ENCODE measurements at regions not wholly inside any gene's neighbourhood (a gene's known extent, or its start where the extent isn't known, plus 50 kb on each side); places are given as distances from the start of the nearest gene placed in this dataset.

DNA sequence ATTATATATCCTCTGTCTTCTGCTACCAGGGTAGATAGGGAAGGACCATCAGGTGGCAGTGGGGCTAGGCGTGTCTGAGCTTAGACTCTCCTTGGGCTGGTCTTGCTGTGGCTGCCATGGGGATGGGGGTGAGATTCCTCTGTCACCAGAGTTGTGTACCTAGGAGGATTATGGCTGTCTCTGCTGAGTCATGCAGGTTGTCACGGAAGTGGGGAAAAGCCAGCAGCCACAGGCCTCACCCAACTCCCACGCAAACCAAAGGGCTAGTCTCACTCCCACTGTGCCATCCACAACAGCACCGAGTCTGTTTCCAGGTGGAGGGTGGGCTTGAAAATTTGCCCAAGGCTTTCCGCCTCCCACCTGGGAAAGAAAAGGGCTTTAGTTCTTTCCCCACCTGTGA, 476.1 kb downstream of the CYLC2 start:
- no peak for TF ChIP-seq POLR2AphosphoS5 (IDR thresholded peaks at IDR 0.05)
- no peak for TF ChIP-seq POLR2A (IDR thresholded peaks at IDR 0.05)
- TF ChIP-seq, protein P1, sequence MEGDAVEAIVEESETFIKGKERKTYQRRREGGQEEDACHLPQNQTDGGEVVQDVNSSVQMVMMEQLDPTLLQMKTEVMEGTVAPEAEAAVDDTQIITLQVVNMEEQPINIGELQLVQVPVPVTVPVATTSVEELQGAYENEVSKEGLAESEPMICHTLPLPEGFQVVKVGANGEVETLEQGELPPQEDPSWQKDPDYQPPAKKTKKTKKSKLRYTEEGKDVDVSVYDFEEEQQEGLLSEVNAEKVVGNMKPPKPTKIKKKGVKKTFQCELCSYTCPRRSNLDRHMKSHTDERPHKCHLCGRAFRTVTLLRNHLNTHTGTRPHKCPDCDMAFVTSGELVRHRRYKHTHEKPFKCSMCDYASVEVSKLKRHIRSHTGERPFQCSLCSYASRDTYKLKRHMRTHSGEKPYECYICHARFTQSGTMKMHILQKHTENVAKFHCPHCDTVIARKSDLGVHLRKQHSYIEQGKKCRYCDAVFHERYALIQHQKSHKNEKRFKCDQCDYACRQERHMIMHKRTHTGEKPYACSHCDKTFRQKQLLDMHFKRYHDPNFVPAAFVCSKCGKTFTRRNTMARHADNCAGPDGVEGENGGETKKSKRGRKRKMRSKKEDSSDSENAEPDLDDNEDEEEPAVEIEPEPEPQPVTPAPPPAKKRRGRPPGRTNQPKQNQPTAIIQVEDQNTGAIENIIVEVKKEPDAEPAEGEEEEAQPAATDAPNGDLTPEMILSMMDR (IDR thresholded peaks at IDR 0.05): no peak
- TF ChIP-seq EP300 (IDR thresholded peaks at IDR 0.05; ENCODE audit: low read depth): no peak

DNA sequence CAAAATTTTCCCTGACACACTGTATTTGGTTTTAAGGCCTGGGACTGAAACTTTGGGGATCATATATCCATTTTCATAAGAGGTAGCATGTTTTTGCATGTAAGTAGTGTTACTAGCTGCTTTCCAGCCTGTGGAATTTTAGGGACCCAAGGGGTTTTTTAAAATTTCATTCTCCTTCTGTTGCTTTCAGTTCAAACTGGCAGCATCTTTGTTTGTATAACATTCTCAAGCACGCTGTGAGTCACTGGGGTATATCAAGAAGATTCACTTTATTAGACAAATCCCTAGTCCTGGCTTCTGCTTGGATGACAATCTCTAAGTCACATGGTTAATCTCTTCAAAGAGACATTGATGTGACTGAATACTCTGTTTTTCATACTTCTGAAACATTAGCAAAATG, 479.0 kb downstream of the CYLC2 start:
- 60 to 64% methylated on average over 1 of the region's 1 CpG for WGBS, 2 donors (ENCODE audit: low coverage in 1 of 2)

More for the DNA sequence above, 476.1 kb downstream of the CYLC2 start:
- H3K36me3 ChIP-seq: no peaks in the 10 kb centered on the region
- no peaks in the 10 kb centered on the region for H3K9me3 ChIP-seq
- intact Hi-C loops (cut with DNase I; ENCODE audit: low total_unique reads) (no loop called here), in situ Hi-C loops (cut with MboI; ENCODE audit: low pct_ligation_motif_present in 1 of 4, low pct_unique_long_range_greater_than_20kb in 1 of 4, low sequenced_read_pairs in 3 of 4) (loop anchor here in 1 of 4 donors (25.0 kb wide), 1 partner anchor 91 kb away; no protein-coding TSS in a partner anchor)
- no peaks in the 10 kb centered on the region for H3K4me1 ChIP-seq
- no peaks in the 10 kb centered on the region for H3K27me3 ChIP-seq
- H3K4me3 ChIP-seq: no peak overlapping the region
- DNase-seq: no peak
- H3K27ac ChIP-seq: no peak overlapping the region
- WGBS, 2 donors (ENCODE audit: low coverage in 1 of 2): 78 to 100% methylated on average over 1 to 5 of the region's 5 CpGs

DNA sequence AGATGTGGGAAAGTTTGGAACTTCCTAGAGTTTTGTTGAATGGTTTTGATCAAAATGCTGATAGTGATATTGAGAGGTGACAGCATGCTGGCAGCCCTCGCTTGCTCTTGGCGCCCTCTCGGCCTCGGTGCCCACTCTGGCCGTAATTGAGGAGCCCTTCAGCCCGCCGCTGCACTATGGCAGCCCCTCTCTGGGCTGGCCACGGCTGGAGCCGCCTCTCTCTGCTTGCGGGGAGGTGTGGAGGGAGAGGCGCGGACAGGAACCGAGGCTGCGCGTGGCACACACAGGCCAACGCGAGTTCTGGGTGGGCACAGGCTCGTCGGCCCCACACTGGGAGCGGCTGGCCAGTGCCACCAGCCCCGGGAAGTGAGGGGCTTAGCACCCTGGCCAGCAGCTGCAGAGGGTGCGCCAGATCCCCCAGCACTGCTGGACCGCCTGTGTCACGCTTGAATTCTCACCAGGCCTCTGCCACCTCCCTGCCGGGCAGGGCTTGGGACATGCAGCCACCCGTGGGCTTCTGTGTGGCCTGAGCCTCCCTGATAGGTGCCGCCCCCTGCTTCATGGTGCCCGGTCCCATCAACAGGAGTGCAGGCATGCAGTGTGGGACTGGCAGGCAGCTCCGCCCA, 488.5 kb downstream of the CYLC2 start:
- Histone ChIP-seq H3K4me3 (no peak overlapping the region), H3K27ac (no peak overlapping the region), H3K27me3 (no peaks in the 10 kb centered on the region), H3K4me1 (no peaks in the 10 kb centered on the region), H3K9me3 (no peaks in the 10 kb centered on the region), H3K36me3 (no peaks in the 10 kb centered on the region)
- TF ChIP-seq, protein P1 (IDR thresholded peaks at IDR 0.05): no peak
- TF ChIP-seq EP300 (IDR thresholded peaks at IDR 0.05; ENCODE audit: low read depth) (no peak), POLR2A (IDR thresholded peaks at IDR 0.05) (no peak), POLR2AphosphoS5 (IDR thresholded peaks at IDR 0.05) (no peak)
- 90% methylated on average over 29 of the region's 29 CpGs; no CpG with 5 or more reads in 1 of the 2 donors for WGBS, 2 donors (ENCODE audit: low coverage in 1 of 2)
- in situ Hi-C loops (cut with MboI; ENCODE audit: low pct_ligation_motif_present in 1 of 4, low pct_unique_long_range_greater_than_20kb in 1 of 4, low sequenced_read_pairs in 3 of 4) (no loop called here), intact Hi-C loops (cut with DNase I; ENCODE audit: low total_unique reads) (no loop called here)
- DNase-seq: no peak

More for the DNA sequence above, 479.0 kb downstream of the CYLC2 start:
- H3K27me3 ChIP-seq: no peaks in the 10 kb centered on the region
- H3K4me1 ChIP-seq: no peaks in the 10 kb centered on the region
- TF ChIP-seq POLR2AphosphoS5 (IDR thresholded peaks at IDR 0.05): no peak
- TF ChIP-seq, protein P1 (IDR thresholded peaks at IDR 0.05): no peak
- no peak for TF ChIP-seq POLR2A (IDR thresholded peaks at IDR 0.05)
- TF ChIP-seq EP300 (IDR thresholded peaks at IDR 0.05; ENCODE audit: low read depth): no peak
- in situ Hi-C loops (cut with MboI; ENCODE audit: low pct_ligation_motif_present in 1 of 4, low pct_unique_long_range_greater_than_20kb in 1 of 4, low sequenced_read_pairs in 3 of 4) (loop anchor here in 1 of 4 donors (25.0 kb wide), 1 partner anchor 88 kb away; no protein-coding TSS in a partner anchor), intact Hi-C loops (cut with DNase I; ENCODE audit: low total_unique reads) (no loop called here)
- H3K27ac ChIP-seq: no peak overlapping the region
- DNase-seq: no peak
- no peak overlapping the region for H3K4me3 ChIP-seq
- no peaks in the 10 kb centered on the region for H3K9me3 ChIP-seq
- no peaks in the 10 kb centered on the region for H3K36me3 ChIP-seq

DNA sequence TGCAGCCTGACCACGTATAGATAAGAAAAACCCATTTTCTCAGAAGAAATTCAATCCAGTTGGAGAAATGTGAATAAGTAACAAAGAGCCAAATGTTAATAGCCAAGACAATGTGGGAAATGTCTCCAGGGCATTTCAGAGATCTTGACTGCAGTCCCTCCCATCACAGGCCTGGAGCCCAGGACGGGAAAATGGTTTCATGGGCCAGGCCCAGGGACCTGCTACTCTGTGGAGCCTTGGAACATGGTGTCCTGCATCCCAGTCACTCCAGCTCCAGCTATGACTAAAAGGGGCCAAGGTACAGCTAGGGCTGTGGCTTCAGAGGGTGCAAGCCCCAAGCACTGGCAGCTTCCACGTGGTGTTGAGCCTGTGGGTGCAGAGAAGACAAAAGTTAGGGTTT, 490.0 kb downstream of the CYLC2 start:
- 40 to 43% methylated on average over 2 to 3 of the region's 3 CpGs for whole genome bisulfite sequencing, 2 donors (ENCODE audit: low coverage in 1 of 2)
- no peaks in the 10 kb centered on the region for H3K4me1 ChIP-seq
- no peak for TF ChIP-seq EP300 (IDR thresholded peaks at IDR 0.05; ENCODE audit: low read depth)
- no peak for TF ChIP-seq POLR2A (IDR thresholded peaks at IDR 0.05)
- no peak for TF ChIP-seq POLR2AphosphoS5 (IDR thresholded peaks at IDR 0.05)
- TF ChIP-seq, protein P1 (IDR thresholded peaks at IDR 0.05): no peak
- H3K27ac ChIP-seq: no peak overlapping the region
- no peaks in the 10 kb centered on the region for H3K36me3 ChIP-seq
- intact Hi-C loops (cut with DNase I; ENCODE audit: low total_unique reads): no loop called here
- H3K27me3 ChIP-seq: no peaks in the 10 kb centered on the region
- no peaks in the 10 kb centered on the region for H3K9me3 ChIP-seq
- in situ Hi-C loops (cut with MboI; ENCODE audit: low pct_ligation_motif_present in 1 of 4, low pct_unique_long_range_greater_than_20kb in 1 of 4, low sequenced_read_pairs in 3 of 4): no loop called here
- no peak for DNase-seq
- no peak overlapping the region for H3K4me3 ChIP-seq

Measured in transverse colon (tissue), 4 donors.